Endodermal cell (in vitro differentiated cells): ENCODE measurements at regions not wholly inside any gene's neighbourhood (a gene's known extent, or its start where the extent isn't known, plus 50 kb on each side); places are given as distances from the start of the nearest gene placed in this dataset.
"Not testable (repeated sequence)": the region's sequence is repeated elsewhere in the genome, so short reads cannot be mapped to it uniquely, and the experiment has no call there.

ENCODE experiments used
- DNase-seq: peaks from one replicate; pipeline ENCODE4 v3.0.0-alpha.2; 2017
- H3K27ac ChIP-seq: 2 replicates; pipeline ENCODE4 v1.5.1; 2013; ENCODE audit warnings: mild to moderate bottlenecking, low read depth, low read length, moderate library complexity
- H3K27me3 ChIP-seq: 2 replicates; pipeline ENCODE4 v1.6.1; 2013; ENCODE audit warnings: mild to moderate bottlenecking, low read length, moderate library complexity; ENCODE audit not compliant: insufficient read depth, control insufficient read depth, poor library complexity, severe bottlenecking
- H3K36me3 ChIP-seq: 2 replicates; pipeline ENCODE4 v1.7.0; 2013; ENCODE audit warnings: mild to moderate bottlenecking, low read length, moderate library complexity; ENCODE audit not compliant: control insufficient read depth, insufficient read depth
- H3K4me1 ChIP-seq: one replicate; pipeline ENCODE4 v1.7.0; 2013; ENCODE audit warnings: low read length; ENCODE audit not compliant: control insufficient read depth, insufficient read depth
- H3K4me3 ChIP-seq: 2 replicates; pipeline ENCODE4 v1.5.1; 2013; ENCODE audit warnings: mild to moderate bottlenecking, low read length, moderate library complexity
- H3K9ac ChIP-seq: 2 replicates; pipeline ENCODE4 v1.6.1; 2013; ENCODE audit warnings: mild to moderate bottlenecking, low read length, moderate library complexity; ENCODE audit not compliant: poor library complexity, severe bottlenecking; ENCODE audit errors: extremely low read depth
- H3K9me3 ChIP-seq: 2 replicates; pipeline ENCODE4 v1.6.1; 2013; ENCODE audit warnings: mild to moderate bottlenecking, low read length, moderate library complexity; ENCODE audit not compliant: control insufficient read depth
- H3K27ac Mint-ChIP-seq: 2 replicates; pipeline ENCODE4 v1.8.0; 2020; ENCODE audit warnings: mixed read lengths
- H3K27me3 Mint-ChIP-seq: 2 replicates; pipeline ENCODE4 v1.8.0; 2021; ENCODE audit warnings: mild to moderate bottlenecking, mixed read lengths; ENCODE audit not compliant: insufficient read depth
- H3K36me3 Mint-ChIP-seq: 2 replicates; pipeline ENCODE4 v1.8.0; 2020; ENCODE audit warnings: low read depth, mixed read lengths
- H3K4me1 Mint-ChIP-seq: 2 replicates; pipeline ENCODE4 v1.8.0; 2020; ENCODE audit warnings: mixed read lengths
- H3K4me3 Mint-ChIP-seq: 2 replicates; pipeline ENCODE4 v1.8.0; 2020; ENCODE audit warnings: mild to moderate bottlenecking, moderate library complexity, mixed read lengths
- H3K9me3 Mint-ChIP-seq: 2 replicates; pipeline ENCODE4 v1.8.0; 2020; ENCODE audit warnings: mild to moderate bottlenecking, mixed read lengths
- WGBS, 2 experiments: methylation state at CpG; one replicate each; pipeline versions ENCODE4 v1.1.5 to v1.1.7; 2013; ENCODE audit warnings: missing lambda C conversion rate in 2 of 2, mixed read lengths in 1 of 2; ENCODE audit not compliant: insufficient coverage in 1 of 2, insufficient read length in 1 of 2; 5-methylcytosine and 5-hydroxymethylcytosine counted together

GRCh38 chr14:19306405-19306804 is 127.7 kb downstream of the POTEG start:
- H3K9me3 Mint-ChIP-seq, H3K9me3 ChIP-seq, DNase-seq, H3K27ac ChIP-seq, H3K4me1 Mint-ChIP-seq, H3K36me3 ChIP-seq, H3K9ac ChIP-seq, H3K27ac Mint-ChIP-seq, H3K36me3 Mint-ChIP-seq, H3K4me1 ChIP-seq, H3K4me3 Mint-ChIP-seq, H3K4me3 ChIP-seq, H3K27me3 Mint-ChIP-seq, H3K27me3 ChIP-seq: not testable (repeated sequence)
- no CpG with 5 or more reads among the region's 5 CpGs for WGBS, 2 experiments

- H3K9ac ChIP-seq, H3K9me3 Mint-ChIP-seq, H3K27me3 Mint-ChIP-seq, DNase-seq, H3K9me3 ChIP-seq, H3K4me3 ChIP-seq, H3K27ac Mint-ChIP-seq, H3K4me1 ChIP-seq, H3K36me3 Mint-ChIP-seq, H3K4me3 Mint-ChIP-seq, H3K4me1 Mint-ChIP-seq, H3K36me3 ChIP-seq, H3K27me3 ChIP-seq, H3K27ac ChIP-seq: not testable (repeated sequence)
- no CpG with 5 or more reads among the region's 1 CpG for WGBS, 2 experiments
Observed at GRCh38 chr14:19311023-19311422, 123.1 kb downstream of the POTEG start.

- not testable (repeated sequence) for H3K4me1 ChIP-seq, H3K27ac ChIP-seq, H3K9me3 Mint-ChIP-seq, DNase-seq, H3K36me3 Mint-ChIP-seq, H3K27me3 ChIP-seq, H3K27ac Mint-ChIP-seq, H3K9me3 ChIP-seq, H3K4me3 ChIP-seq, H3K4me1 Mint-ChIP-seq, H3K9ac ChIP-seq, H3K27me3 Mint-ChIP-seq, H3K4me3 Mint-ChIP-seq, H3K36me3 ChIP-seq
- WGBS, 2 experiments: no CpG with 5 or more reads among the region's 3 CpGs
Observed at GRCh38 chr14:19330678-19331077, 103.5 kb downstream of the POTEG start.

GRCh38 chr14:19337232-19338059 is 96.7 kb downstream of the POTEG start:
- not testable (repeated sequence) for H3K27me3 Mint-ChIP-seq, H3K4me3 ChIP-seq, H3K4me3 Mint-ChIP-seq, H3K27me3 ChIP-seq, H3K36me3 Mint-ChIP-seq, H3K27ac Mint-ChIP-seq, H3K9me3 Mint-ChIP-seq, H3K27ac ChIP-seq, DNase-seq, H3K9me3 ChIP-seq, H3K36me3 ChIP-seq, H3K9ac ChIP-seq, H3K4me1 ChIP-seq, H3K4me1 Mint-ChIP-seq
- no CpG with 5 or more reads among the region's 49 CpGs for WGBS, 2 experiments

- not testable (repeated sequence) for H3K27ac ChIP-seq, H3K4me1 ChIP-seq, H3K9me3 ChIP-seq, DNase-seq, H3K4me3 ChIP-seq, H3K36me3 ChIP-seq, H3K9ac ChIP-seq, H3K4me3 Mint-ChIP-seq, H3K27me3 Mint-ChIP-seq, H3K27me3 ChIP-seq, H3K4me1 Mint-ChIP-seq, H3K27ac Mint-ChIP-seq, H3K36me3 Mint-ChIP-seq
- no CpG with 5 or more reads among the region's 11 CpGs for WGBS, 2 experiments
- H3K9me3 Mint-ChIP-seq: peaks cover 10% of the 10 kb centered on the region
Observed at GRCh38 chr14:19338060-19338372, 96.1 kb downstream of the POTEG start.

- H3K4me3 ChIP-seq, H3K36me3 Mint-ChIP-seq, H3K4me1 Mint-ChIP-seq, H3K27me3 Mint-ChIP-seq, H3K9ac ChIP-seq, H3K4me1 ChIP-seq, H3K36me3 ChIP-seq, H3K27ac Mint-ChIP-seq, DNase-seq, H3K27me3 ChIP-seq, H3K27ac ChIP-seq, H3K4me3 Mint-ChIP-seq, H3K9me3 ChIP-seq: not testable (repeated sequence)
- 80% methylated on average over 3 of the region's 9 CpGs; no CpG with 5 or more reads in 1 of the 2 experiments for WGBS, 2 experiments
- H3K9me3 Mint-ChIP-seq: peaks cover 19% of the 10 kb centered on the region
Observed at GRCh38 chr14:19340976-19341375, 93.2 kb downstream of the POTEG start.

GRCh38 chr14:19341627-19342026 is 92.5 kb downstream of the POTEG start:
- H3K4me3 Mint-ChIP-seq, H3K4me1 Mint-ChIP-seq: not testable (repeated sequence)

More at GRCh38 chr14:19341627-19342026, 92.5 kb downstream of the POTEG start:
- WGBS, 2 experiments: 96% methylated on average over 4 of the region's 6 CpGs; no CpG with 5 or more reads in 1 of the 2 experiments
- not testable (repeated sequence) for H3K36me3 Mint-ChIP-seq, H3K9ac ChIP-seq, H3K4me3 ChIP-seq, H3K27ac ChIP-seq, H3K36me3 ChIP-seq, H3K27ac Mint-ChIP-seq, H3K27me3 ChIP-seq, H3K27me3 Mint-ChIP-seq, H3K9me3 ChIP-seq, DNase-seq, H3K4me1 ChIP-seq
- H3K9me3 Mint-ChIP-seq: peaks cover 19% of the 10 kb centered on the region
